Mesendoderm (in vitro differentiated cells): ENCODE measurements at regions not wholly inside any gene's neighbourhood (a gene's known extent, or its start where the extent isn't known, plus 50 kb on each side); places are given as distances from the start of the nearest gene placed in this dataset.
"Not testable (repeated sequence)": the region's sequence is repeated elsewhere in the genome, so short reads cannot be mapped to it uniquely, and the experiment has no call there.

Experiments used
- DNase-seq: peaks from one replicate; pipeline ENCODE4 v3.0.0; 2013
- H2AK5ac ChIP-seq: 2 replicates; pipeline ENCODE4 v1.6.1; 2013; ENCODE audit warnings: low read length, inconsistent platforms
- H2BK120ac ChIP-seq: 2 replicates; pipeline ENCODE4 v1.6.1; 2013; ENCODE audit warnings: low read depth, mild to moderate bottlenecking, low read length, moderate library complexity, mixed read lengths
- H2BK15ac ChIP-seq: replicated peaks from 2 replicates; pipeline ENCODE4 v1.6.1; 2013; ENCODE audit warnings: low read depth, mild to moderate bottlenecking, moderate library complexity
- H2BK5ac ChIP-seq: 2 replicates; pipeline ENCODE4 v1.6.1; 2013; ENCODE audit warnings: low read length, inconsistent platforms
- H3K18ac ChIP-seq: 2 replicates; pipeline ENCODE4 v1.6.1; 2013; ENCODE audit warnings: mild to moderate bottlenecking, low read length, mixed read lengths
- H3K23ac ChIP-seq: one replicate; pipeline ENCODE4 v1.6.1; 2013; ENCODE audit warnings: low read length
- H3K27ac ChIP-seq: 2 replicates; pipeline ENCODE4 v1.5.1; 2013; ENCODE audit warnings: low read depth, mild to moderate bottlenecking, inconsistent platforms, low read length, moderate library complexity
- H3K27me3 ChIP-seq: 2 replicates; pipeline ENCODE4 v1.6.1; 2013; ENCODE audit warnings: low read length, control low read depth, mild to moderate bottlenecking, inconsistent platforms; ENCODE audit not compliant: insufficient read depth, poor library complexity
- H3K36me3 ChIP-seq: 2 replicates; pipeline ENCODE4 v1.6.1; 2013; ENCODE audit warnings: low read length, inconsistent platforms; ENCODE audit not compliant: control insufficient read depth, insufficient read depth
- H3K4ac ChIP-seq: one replicate; pipeline ENCODE4 v1.6.1; 2013; ENCODE audit warnings: low read depth, mild to moderate bottlenecking, low read length, moderate library complexity
- H3K4me1 ChIP-seq: 2 replicates; pipeline ENCODE4 v1.6.1; 2013; ENCODE audit warnings: low read depth, low read length, inconsistent platforms; ENCODE audit not compliant: control insufficient read depth
- H3K4me2 ChIP-seq: 2 replicates; pipeline ENCODE4 v1.6.1; 2013; ENCODE audit warnings: low read length
- H3K4me3 ChIP-seq: 2 replicates; pipeline ENCODE4 v1.5.1; 2013; ENCODE audit warnings: mild to moderate bottlenecking, low read length
- H3K56ac ChIP-seq: one replicate; pipeline ENCODE4 v1.6.1; 2013; ENCODE audit warnings: low read length
- H3K79me1 ChIP-seq: 2 replicates; pipeline ENCODE4 v1.6.1; 2013; ENCODE audit warnings: low read length, inconsistent platforms
- H3K79me2 ChIP-seq: 2 replicates; pipeline ENCODE4 v1.6.1; 2013; ENCODE audit warnings: mild to moderate bottlenecking, low read length; ENCODE audit not compliant: control insufficient read depth, insufficient read depth
- H3K9ac ChIP-seq: 2 replicates; pipeline ENCODE4 v1.6.1; 2013; ENCODE audit warnings: low read length, inconsistent platforms
- H4K5ac ChIP-seq: one replicate; pipeline ENCODE4 v1.6.1; 2013; ENCODE audit warnings: low read length
- H4K8ac ChIP-seq: one replicate; pipeline ENCODE4 v1.6.1; 2013; ENCODE audit warnings: low read depth, mild to moderate bottlenecking, control low read depth, low read length, moderate library complexity
- WGBS: extraction: QIAGEN DNeasy Blood & Tissue Kit; methylation state at CpG from one replicate; pipeline ENCODE4 v1.1.7; 2013; ENCODE audit warnings: low lambda C conversion rate, missing lambda C conversion rate; ENCODE audit not compliant: insufficient coverage; ENCODE audit errors: extremely low coverage; 5-methylcytosine and 5-hydroxymethylcytosine counted together

DNA sequence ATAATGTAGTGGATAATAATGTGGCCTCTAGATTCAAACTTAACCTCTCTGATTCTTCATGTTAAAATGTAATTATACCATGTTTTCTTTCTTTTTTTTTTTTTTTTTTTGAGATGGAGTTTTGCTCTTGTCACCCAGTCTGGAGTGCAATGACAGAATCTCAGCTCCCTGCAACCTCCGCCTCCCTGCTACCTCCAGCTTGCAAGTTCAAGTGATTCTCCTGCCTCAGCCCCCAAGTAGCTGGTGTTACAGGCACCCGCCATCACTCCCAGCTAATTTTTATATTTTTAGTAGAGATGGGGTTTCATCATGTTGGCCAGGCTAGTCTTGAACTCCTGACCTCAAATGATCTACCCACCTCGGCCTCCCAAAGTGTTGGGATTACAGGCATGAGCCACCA is 1069.3 kb upstream of the MIR17HG start:
- not testable (repeated sequence) for H3K27ac ChIP-seq, H3K56ac ChIP-seq, H3K4me2 ChIP-seq, H2BK15ac ChIP-seq, H3K27me3 ChIP-seq, H3K23ac ChIP-seq, H3K18ac ChIP-seq, DNase-seq, H4K8ac ChIP-seq, H2BK5ac ChIP-seq, H3K4ac ChIP-seq, H3K9ac ChIP-seq, H3K4me1 ChIP-seq, H2AK5ac ChIP-seq, H3K4me3 ChIP-seq, H4K5ac ChIP-seq, H3K36me3 ChIP-seq, H3K79me2 ChIP-seq, H2BK120ac ChIP-seq, H3K79me1 ChIP-seq
- WGBS, result no CpG with 5 or more reads among the region's 3 CpGs

- Histone ChIP-seq H3K27me3 (no peaks in the 10 kb centered on the region), H3K56ac (no peak overlapping the region), H3K9ac (no peak overlapping the region), H3K4me1 (no peaks in the 10 kb centered on the region), H2BK5ac (no peak overlapping the region), H3K4ac (no peak overlapping the region), H3K36me3 (no peaks in the 10 kb centered on the region), H3K79me1 (no peaks in the 10 kb centered on the region), H3K18ac (no peak overlapping the region), H3K79me2 (no peaks in the 10 kb centered on the region), H3K23ac (no peak overlapping the region), H4K5ac (no peak overlapping the region), H3K4me3 (no peak overlapping the region), H3K4me2 (no peak overlapping the region), H4K8ac (no peak overlapping the region), H2AK5ac (no peak overlapping the region), H3K27ac (no peak overlapping the region), H2BK15ac (no peak overlapping the region), H2BK120ac (no peak overlapping the region)
- no peak for DNase-seq
These were observed 1065.8 kb upstream of the MIR17HG start for GRCh38 chr13:90281709-90282108.

DNA sequence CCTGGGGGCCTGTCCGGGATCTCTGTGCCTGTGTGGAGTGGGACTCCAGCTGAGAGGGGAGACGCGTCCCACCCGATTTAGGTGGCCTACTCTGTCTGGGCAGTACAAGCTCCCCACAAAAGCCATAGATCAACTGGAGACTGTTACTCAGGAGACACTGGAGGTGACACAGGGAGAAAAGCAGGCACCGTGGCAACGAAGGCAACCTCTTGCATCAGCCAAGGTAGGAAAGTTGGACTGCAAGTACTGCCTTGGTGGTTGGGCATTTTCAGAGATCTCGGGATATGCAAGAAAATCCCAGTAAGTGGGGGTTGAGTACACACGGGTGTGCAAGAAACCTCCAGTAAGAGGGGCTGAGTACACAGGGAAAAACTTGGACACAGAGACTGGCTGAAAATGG is 1060.0 kb upstream of the MIR17HG start:
- Histone ChIP-seq H3K4ac (no peak overlapping the region), H3K27ac (no peak overlapping the region), H3K9ac (no peak overlapping the region), H3K79me2 (no peaks in the 10 kb centered on the region), H3K4me3 (no peak overlapping the region), H2BK5ac (no peak overlapping the region), H4K8ac (no peak overlapping the region), H3K56ac (no peak overlapping the region), H2BK15ac (no peak overlapping the region), H3K27me3 (no peaks in the 10 kb centered on the region), H4K5ac (no peak overlapping the region), H3K23ac (no peak overlapping the region), H3K4me1 (no peaks in the 10 kb centered on the region), H2AK5ac (no peak overlapping the region), H3K36me3 (no peaks in the 10 kb centered on the region), H3K18ac (no peak overlapping the region), H3K4me2 (no peak overlapping the region), H3K79me1 (no peaks in the 10 kb centered on the region), H2BK120ac (no peak overlapping the region)
- no peak for DNase-seq
- no CpG with 5 or more reads among the region's 8 CpGs for WGBS

- DNase-seq, result no peak
- Histone ChIP-seq H4K8ac (no peak overlapping the region), H3K56ac (no peak overlapping the region), H2BK120ac (no peak overlapping the region), H3K36me3 (no peaks in the 10 kb centered on the region), H3K79me1 (no peaks in the 10 kb centered on the region), H2BK5ac (no peak overlapping the region), H3K4me3 (no peak overlapping the region), H4K5ac (no peak overlapping the region), H3K9ac (no peak overlapping the region), H3K79me2 (no peaks in the 10 kb centered on the region), H2AK5ac (no peak overlapping the region), H3K4me1 (no peaks in the 10 kb centered on the region), H3K18ac (no peak overlapping the region), H3K4ac (no peak overlapping the region), H3K27me3 (no peaks in the 10 kb centered on the region), H3K27ac (no peak overlapping the region), H3K23ac (no peak overlapping the region), H3K4me2 (no peak overlapping the region), H2BK15ac (no peak overlapping the region)
- no CpG with 5 or more reads among the region's 7 CpGs for WGBS
These were observed 1053.6 kb upstream of the MIR17HG start for GRCh38 chr13:90293793-90294361.

- WGBS, result no CpG with 5 or more reads among the region's 5 CpGs
- no peaks in the 10 kb centered on the region for H3K79me2 ChIP-seq
- no peak overlapping the region for H2BK5ac ChIP-seq
- H3K4me1 ChIP-seq, result no peaks in the 10 kb centered on the region
- H3K36me3 ChIP-seq, result no peaks in the 10 kb centered on the region
- H3K23ac ChIP-seq, result no peak overlapping the region
- no peak overlapping the region for H3K56ac ChIP-seq
- no peak overlapping the region for H3K4me3 ChIP-seq
- H3K9ac ChIP-seq, result no peak overlapping the region
- no peak overlapping the region for H2BK15ac ChIP-seq
- no peak overlapping the region for H3K4ac ChIP-seq
- H2BK120ac ChIP-seq, result no peak overlapping the region
- H3K27me3 ChIP-seq, result no peaks in the 10 kb centered on the region
- H4K5ac ChIP-seq, result no peak overlapping the region
- H2AK5ac ChIP-seq, result no peak overlapping the region
- no peaks in the 10 kb centered on the region for H3K79me1 ChIP-seq
- H4K8ac ChIP-seq, result no peak overlapping the region
- H3K27ac ChIP-seq, result no peak overlapping the region
- no peak for DNase-seq
- no peak overlapping the region for H3K4me2 ChIP-seq
- no peak overlapping the region for H3K18ac ChIP-seq
These were observed 1048.2 kb upstream of the MIR17HG start for GRCh38 chr13:90299238-90299637.

DNA sequence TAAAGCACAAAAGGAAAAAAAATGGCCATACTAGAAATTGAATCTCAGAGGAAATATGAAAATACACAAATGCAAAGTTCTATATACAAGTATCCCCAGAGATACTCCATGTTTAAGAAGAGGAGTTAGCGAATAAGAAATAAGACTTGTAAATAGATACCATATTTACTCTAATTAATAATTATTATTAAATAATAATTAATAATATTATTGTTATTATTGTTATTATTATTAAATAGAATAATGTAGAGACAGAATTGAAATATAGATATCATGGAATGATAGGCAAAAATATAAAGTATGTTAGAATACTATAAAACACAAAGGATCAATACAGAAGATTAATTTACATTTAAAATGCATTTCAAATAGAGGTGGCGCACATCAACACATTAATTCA is 1047.5 kb upstream of the MIR17HG start:
- Histone ChIP-seq H3K4me2 (no peak overlapping the region), H2BK5ac (no peak overlapping the region), H4K8ac (no peak overlapping the region), H3K56ac (no peak overlapping the region), H3K4me1 (no peaks in the 10 kb centered on the region), H3K4me3 (no peak overlapping the region), H3K27me3 (no peaks in the 10 kb centered on the region), H2BK15ac (no peak overlapping the region), H4K5ac (no peak overlapping the region), H3K79me1 (no peaks in the 10 kb centered on the region), H2AK5ac (no peak overlapping the region), H3K27ac (no peak overlapping the region), H3K18ac (no peak overlapping the region), H3K4ac (no peak overlapping the region), H3K9ac (no peak overlapping the region), H3K36me3 (no peaks in the 10 kb centered on the region), H3K79me2 (no peaks in the 10 kb centered on the region), H2BK120ac (no peak overlapping the region), H3K23ac (no peak overlapping the region)
- DNase-seq, result no peak
- no CpG with 5 or more reads among the region's 2 CpGs for WGBS
